ENCODE measurements at regions not wholly inside any gene's neighbourhood (a gene's known extent, or its start where the extent isn't known, plus 50 kb on each side); places are given as distances from the start of the nearest gene placed in this dataset.

DNA sequence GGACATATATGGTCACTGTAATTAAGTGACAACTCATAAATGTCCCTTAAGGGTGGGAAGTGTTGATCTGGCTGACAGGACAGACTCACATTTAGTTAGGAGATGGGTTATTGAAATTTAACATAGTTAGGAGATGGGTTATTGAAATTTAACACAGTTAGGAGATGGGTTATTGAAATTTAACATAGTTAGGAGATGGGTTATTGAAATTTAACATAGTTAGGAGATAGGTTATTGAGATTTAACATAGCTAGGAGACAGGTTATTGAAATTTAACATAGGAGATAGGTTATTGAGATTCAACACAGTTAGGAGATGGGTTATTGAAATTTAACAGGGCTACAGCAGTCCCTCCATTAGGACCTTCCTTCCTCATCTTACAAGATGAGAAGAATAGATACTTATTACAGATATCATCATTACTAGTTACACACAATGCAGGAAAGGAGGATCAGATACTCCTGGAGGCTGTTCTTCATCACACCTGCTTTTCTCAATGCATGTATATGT is 98.5 kb downstream of the MTNR1B start:
- Histone ChIP-seq H3K9me3 (no peaks in the 10 kb centered on the region), H3K27ac (no peak overlapping the region), H3K4me1 (no peaks in the 10 kb centered on the region), H3K36me3 (no peaks in the 10 kb centered on the region), H3K27me3 (no peaks in the 10 kb centered on the region), H3K4me3 (no peak overlapping the region)
- TF ChIP-seq, protein P1, sequence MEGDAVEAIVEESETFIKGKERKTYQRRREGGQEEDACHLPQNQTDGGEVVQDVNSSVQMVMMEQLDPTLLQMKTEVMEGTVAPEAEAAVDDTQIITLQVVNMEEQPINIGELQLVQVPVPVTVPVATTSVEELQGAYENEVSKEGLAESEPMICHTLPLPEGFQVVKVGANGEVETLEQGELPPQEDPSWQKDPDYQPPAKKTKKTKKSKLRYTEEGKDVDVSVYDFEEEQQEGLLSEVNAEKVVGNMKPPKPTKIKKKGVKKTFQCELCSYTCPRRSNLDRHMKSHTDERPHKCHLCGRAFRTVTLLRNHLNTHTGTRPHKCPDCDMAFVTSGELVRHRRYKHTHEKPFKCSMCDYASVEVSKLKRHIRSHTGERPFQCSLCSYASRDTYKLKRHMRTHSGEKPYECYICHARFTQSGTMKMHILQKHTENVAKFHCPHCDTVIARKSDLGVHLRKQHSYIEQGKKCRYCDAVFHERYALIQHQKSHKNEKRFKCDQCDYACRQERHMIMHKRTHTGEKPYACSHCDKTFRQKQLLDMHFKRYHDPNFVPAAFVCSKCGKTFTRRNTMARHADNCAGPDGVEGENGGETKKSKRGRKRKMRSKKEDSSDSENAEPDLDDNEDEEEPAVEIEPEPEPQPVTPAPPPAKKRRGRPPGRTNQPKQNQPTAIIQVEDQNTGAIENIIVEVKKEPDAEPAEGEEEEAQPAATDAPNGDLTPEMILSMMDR (IDR thresholded peaks at IDR 0.05) = no peak
- no peak for TF ChIP-seq EP300 (IDR thresholded peaks at IDR 0.05)
- no peak for TF ChIP-seq POLR2A (IDR thresholded peaks at IDR 0.05)
- no peak for TF ChIP-seq POLR2AphosphoS5 (IDR thresholded peaks at IDR 0.05)
- no peak for ATAC-seq

DNA sequence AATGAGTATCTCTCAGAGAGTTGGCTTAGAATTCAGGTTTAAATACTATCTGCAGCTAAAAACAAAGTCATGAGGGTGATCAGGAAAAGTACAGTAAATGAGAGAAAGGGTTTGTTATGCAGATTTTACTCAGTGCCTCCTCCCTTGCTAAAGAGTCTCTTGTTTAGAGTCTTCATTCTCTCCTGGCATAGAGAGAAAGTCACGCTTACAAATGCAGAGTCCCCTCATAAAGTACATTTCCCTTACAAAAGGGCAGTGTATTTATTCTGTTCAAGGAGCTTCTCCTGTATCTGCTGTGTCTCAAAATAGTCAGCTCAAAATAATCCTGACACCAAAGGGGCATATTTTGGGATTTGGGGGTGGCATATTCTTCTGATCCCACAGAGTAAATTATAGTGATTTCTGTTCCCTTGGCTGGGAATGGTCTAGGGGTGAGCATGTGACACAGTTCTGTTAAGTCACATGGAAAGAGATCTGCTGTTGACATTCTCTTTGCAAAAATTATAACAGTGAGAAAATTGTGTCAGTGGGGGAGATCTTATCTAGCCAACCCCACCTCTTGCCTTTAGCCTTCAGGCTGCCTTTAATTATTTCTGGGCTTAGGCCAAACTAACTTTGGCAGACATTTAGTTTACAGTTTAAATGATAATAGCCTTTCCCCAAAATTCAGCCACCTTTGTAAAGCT is 102.9 kb downstream of the MTNR1B start:
- H3K4me1 ChIP-seq = no peaks in the 10 kb centered on the region
- WGBS, 2 donors (ENCODE audit: low coverage in 1 of 2) = 86 to 100% methylated on average over 1 of the region's 1 CpG
- no peak for TF ChIP-seq EP300 (IDR thresholded peaks at IDR 0.05)
- TF ChIP-seq, protein P1 (IDR thresholded peaks at IDR 0.05) = no peak
- no peak for TF ChIP-seq POLR2A (IDR thresholded peaks at IDR 0.05)
- TF ChIP-seq POLR2AphosphoS5 (IDR thresholded peaks at IDR 0.05) = no peak
- no peaks in the 10 kb centered on the region for H3K27me3 ChIP-seq
- no peaks in the 10 kb centered on the region for H3K9me3 ChIP-seq
- no peaks in the 10 kb centered on the region for H3K36me3 ChIP-seq
- H3K4me3 ChIP-seq = no peak overlapping the region
- no peak for ATAC-seq
- no peak overlapping the region for H3K27ac ChIP-seq

- no peak for ATAC-seq
- no peak overlapping the region for H3K27ac ChIP-seq
- H3K4me1 ChIP-seq = no peaks in the 10 kb centered on the region
- peaks cover 3% of the 10 kb centered on the region for H3K27me3 ChIP-seq
- TF ChIP-seq POLR2AphosphoS5 (IDR thresholded peaks at IDR 0.05) = no peak
- TF ChIP-seq EP300 (IDR thresholded peaks at IDR 0.05) = no peak
- TF ChIP-seq, protein P1 (IDR thresholded peaks at IDR 0.05) = no peak
- no peak for TF ChIP-seq POLR2A (IDR thresholded peaks at IDR 0.05)
- no peaks in the 10 kb centered on the region for H3K36me3 ChIP-seq
- no peak overlapping the region for H3K4me3 ChIP-seq
- no peaks in the 10 kb centered on the region for H3K9me3 ChIP-seq
- 39 to 75% methylated on average over 2 to 3 of the region's 3 CpGs for WGBS, 2 donors (ENCODE audit: low coverage in 1 of 2)
These were observed 103.6 kb downstream of the MTNR1B start for GRCh38 chr11:93073026-93073425.

DNA sequence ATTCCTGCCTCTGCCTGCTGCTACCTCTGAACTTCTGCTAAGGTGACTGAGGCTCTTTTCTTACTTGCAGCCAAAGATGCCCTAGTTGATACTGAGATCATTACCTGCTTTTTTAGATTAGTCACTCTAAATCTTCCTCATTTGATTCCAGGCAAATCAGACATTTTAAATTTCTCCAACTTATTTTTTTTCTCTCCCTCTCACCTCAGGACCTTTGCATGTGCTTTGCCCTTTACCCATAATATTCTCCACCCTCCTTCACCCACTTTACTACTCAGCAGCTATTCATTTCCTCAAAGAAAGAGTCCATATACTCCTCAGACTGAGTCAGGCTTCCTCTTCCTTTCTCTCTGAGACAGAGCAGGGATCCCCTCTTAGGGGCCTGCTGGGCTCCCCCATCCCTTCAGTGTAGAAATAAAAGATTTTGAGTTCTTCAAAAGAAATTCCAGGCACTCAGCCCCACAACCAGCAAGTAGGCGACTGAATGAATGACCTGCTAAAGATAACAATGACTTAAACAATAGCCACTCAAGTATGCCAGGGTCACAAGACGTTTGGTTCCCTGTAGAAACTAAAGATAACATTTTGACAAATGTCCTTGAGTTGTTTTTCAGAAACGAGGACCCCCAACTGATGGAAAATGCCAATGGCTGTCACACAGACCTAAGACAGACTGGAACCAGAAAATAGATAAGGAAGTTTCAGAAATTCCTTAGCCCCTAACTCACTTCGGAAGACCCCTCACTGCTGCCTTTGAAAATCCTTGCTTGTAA is 104.2 kb downstream of the MTNR1B start:
- H3K4me1 ChIP-seq = no peaks in the 10 kb centered on the region
- WGBS, 2 donors (ENCODE audit: low coverage in 1 of 2) = 13 to 21% methylated on average over 2 to 4 of the region's 4 CpGs
- H3K4me3 ChIP-seq = no peak overlapping the region
- TF ChIP-seq, protein P1 (IDR thresholded peaks at IDR 0.05) = no peak
- TF ChIP-seq POLR2AphosphoS5 (IDR thresholded peaks at IDR 0.05) (no peak), POLR2A (IDR thresholded peaks at IDR 0.05) (no peak), EP300 (IDR thresholded peaks at IDR 0.05) (no peak)
- peaks cover 4% of the 10 kb centered on the region for H3K27me3 ChIP-seq
- H3K9me3 ChIP-seq = no peaks in the 10 kb centered on the region
- no peaks in the 10 kb centered on the region for H3K36me3 ChIP-seq
- no peak overlapping the region for H3K27ac ChIP-seq
- ATAC-seq = no peak

Measured in gastroesophageal sphincter (tissue), 4 donors.